ENCODE measurements at regions not wholly inside any gene's neighbourhood (a gene's known extent, or its start where the extent isn't known, plus 50 kb on each side); places are given as distances from the start of the nearest gene placed in this dataset.

DNA sequence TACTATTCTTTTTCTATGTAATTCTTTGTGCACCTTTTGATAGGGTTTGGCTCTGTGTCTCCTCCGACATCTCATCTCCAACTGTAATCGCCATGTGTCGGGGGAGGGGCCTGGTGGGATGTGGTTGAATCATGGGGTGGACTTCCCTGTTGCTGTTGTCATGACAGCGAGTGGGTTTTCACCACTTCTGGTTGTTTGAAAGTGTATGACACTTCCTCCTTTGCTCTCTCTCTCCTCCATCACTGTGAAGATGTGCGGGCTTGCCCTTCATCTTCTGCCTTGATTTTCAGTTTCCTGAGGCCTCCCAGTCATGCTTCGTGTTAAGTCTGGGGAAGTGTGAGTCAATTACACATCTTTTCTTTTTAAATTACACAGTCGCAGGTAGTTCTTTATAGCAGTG, 225.8 kb upstream of the DPPA4 start:
- TF ChIP-seq, protein P1, sequence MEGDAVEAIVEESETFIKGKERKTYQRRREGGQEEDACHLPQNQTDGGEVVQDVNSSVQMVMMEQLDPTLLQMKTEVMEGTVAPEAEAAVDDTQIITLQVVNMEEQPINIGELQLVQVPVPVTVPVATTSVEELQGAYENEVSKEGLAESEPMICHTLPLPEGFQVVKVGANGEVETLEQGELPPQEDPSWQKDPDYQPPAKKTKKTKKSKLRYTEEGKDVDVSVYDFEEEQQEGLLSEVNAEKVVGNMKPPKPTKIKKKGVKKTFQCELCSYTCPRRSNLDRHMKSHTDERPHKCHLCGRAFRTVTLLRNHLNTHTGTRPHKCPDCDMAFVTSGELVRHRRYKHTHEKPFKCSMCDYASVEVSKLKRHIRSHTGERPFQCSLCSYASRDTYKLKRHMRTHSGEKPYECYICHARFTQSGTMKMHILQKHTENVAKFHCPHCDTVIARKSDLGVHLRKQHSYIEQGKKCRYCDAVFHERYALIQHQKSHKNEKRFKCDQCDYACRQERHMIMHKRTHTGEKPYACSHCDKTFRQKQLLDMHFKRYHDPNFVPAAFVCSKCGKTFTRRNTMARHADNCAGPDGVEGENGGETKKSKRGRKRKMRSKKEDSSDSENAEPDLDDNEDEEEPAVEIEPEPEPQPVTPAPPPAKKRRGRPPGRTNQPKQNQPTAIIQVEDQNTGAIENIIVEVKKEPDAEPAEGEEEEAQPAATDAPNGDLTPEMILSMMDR (IDR thresholded peaks at IDR 0.05; ENCODE audit: low read depth, low read length) = no peak
- DNase-seq = no peak
- no peak overlapping the region for H3K4me3 ChIP-seq (ENCODE audit: low read depth, low read length)
- H3K27me3 ChIP-seq (ENCODE audit: insufficient read depth, low read depth, severe bottlenecking) = no peaks in the 10 kb centered on the region
- H3K36me3 ChIP-seq = no peaks in the 10 kb centered on the region
- no peak overlapping the region for H3K27ac ChIP-seq
- H3K9me3 ChIP-seq (ENCODE audit: severe bottlenecking) = no peaks in the 10 kb centered on the region

DNA sequence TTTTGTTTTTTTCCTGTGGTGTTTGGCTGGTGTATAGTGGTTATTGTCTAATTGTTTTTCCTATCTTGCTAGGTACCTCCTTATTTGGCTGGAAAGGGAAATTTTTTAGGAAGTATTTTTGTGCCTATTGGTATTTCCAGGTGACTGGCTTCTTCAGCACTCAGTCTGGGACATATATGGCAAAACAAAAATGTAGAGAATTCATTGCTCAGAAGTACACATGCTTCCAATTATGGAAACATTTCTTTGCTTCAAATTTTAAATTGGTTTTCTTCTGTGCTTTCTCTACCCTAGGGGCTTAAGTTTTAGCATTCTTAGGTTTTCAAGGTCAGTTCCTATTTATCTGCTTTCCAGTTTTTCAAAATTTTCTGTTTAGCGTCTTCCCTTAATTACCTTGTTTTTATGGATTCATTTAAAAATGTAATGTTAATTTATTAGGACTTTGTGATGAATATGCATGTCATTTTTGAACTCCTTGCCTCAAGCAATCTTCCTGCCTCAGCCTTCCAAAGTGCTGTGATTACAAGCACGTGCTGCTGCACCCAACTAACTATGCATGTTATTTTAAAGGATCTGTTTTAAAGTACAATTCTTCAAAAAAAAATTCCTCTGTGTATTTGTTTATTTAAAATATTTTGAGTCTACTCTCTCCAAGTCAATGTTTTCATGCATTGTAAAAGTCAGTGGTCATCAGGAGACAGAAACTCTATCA, 231.9 kb upstream of the DPPA4 start:
- TF ChIP-seq, protein P1 (IDR thresholded peaks at IDR 0.05; ENCODE audit: low read depth, low read length) = no peak
- H3K27ac ChIP-seq = no peak overlapping the region
- H3K9me3 ChIP-seq (ENCODE audit: severe bottlenecking) = no peaks in the 10 kb centered on the region
- no peaks in the 10 kb centered on the region for H3K27me3 ChIP-seq (ENCODE audit: insufficient read depth, low read depth, severe bottlenecking)
- no peak overlapping the region for H3K4me3 ChIP-seq (ENCODE audit: low read depth, low read length)
- no peak for DNase-seq
- no peaks in the 10 kb centered on the region for H3K36me3 ChIP-seq

DNA sequence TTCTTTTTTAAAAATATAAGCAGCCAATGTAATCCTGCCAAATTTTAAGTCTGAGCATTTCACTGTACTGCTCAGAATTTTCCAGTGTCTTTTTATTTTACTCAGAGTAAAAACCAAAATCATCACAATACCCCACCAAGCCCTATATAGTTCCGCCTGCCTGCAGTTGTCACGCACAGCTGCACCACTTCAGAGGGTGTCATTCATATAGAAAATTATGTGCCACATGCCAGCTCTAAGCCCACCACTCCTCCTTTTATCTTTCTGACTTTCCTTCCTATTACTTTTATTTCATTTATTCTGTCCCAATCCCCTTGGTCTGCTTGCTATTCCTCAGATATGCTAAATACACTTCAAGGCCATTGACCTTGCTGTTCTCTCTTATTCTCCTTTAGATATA, 233.1 kb upstream of the DPPA4 start:
- H3K9me3 ChIP-seq (ENCODE audit: severe bottlenecking) = no peaks in the 10 kb centered on the region
- H3K36me3 ChIP-seq = no peaks in the 10 kb centered on the region
- no peak overlapping the region for H3K4me3 ChIP-seq (ENCODE audit: low read depth, low read length)
- DNase-seq = no peak
- TF ChIP-seq, protein P1 (IDR thresholded peaks at IDR 0.05; ENCODE audit: low read depth, low read length) = no peak
- H3K27me3 ChIP-seq (ENCODE audit: insufficient read depth, low read depth, severe bottlenecking) = no peaks in the 10 kb centered on the region
- H3K27ac ChIP-seq = no peak overlapping the region

DNA sequence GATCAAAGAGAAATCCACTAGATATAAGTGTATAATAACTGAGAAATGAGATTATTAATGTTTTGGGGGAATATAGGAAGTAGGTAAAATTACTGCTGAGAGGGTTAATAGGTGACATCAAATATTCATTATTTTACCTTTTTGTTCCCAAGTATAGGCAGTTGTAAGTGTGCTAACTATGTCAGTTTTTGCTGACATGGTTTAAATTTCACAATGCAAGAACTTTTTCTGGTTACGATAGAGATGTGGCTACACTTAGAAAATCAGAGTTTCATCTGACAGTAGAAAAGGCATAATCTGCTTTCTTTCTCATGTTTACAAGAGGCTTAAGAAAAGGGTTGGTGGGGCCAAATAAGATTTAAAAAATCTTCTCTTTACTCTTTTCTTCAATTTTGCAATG, 235.0 kb upstream of the DPPA4 start:
- Histone ChIP-seq H3K36me3 (no peaks in the 10 kb centered on the region), H3K9me3 (ENCODE audit: severe bottlenecking) (no peaks in the 10 kb centered on the region), H3K4me3 (ENCODE audit: low read depth, low read length) (no peak overlapping the region), H3K27ac (no peak overlapping the region), H3K27me3 (ENCODE audit: insufficient read depth, low read depth, severe bottlenecking) (no peaks in the 10 kb centered on the region)
- TF ChIP-seq, protein P1 (IDR thresholded peaks at IDR 0.05; ENCODE audit: low read depth, low read length) = no peak
- DNase-seq = no peak

- no peak overlapping the region for H3K4me3 ChIP-seq (ENCODE audit: low read depth, low read length)
- no peak for DNase-seq
- H3K27ac ChIP-seq = no peak overlapping the region
- TF ChIP-seq, protein P1 (IDR thresholded peaks at IDR 0.05; ENCODE audit: low read depth, low read length) = no peak
- no peaks in the 10 kb centered on the region for H3K27me3 ChIP-seq (ENCODE audit: insufficient read depth, low read depth, severe bottlenecking)
- H3K36me3 ChIP-seq = no peaks in the 10 kb centered on the region
- H3K9me3 ChIP-seq (ENCODE audit: severe bottlenecking) = no peaks in the 10 kb centered on the region
Observed at GRCh38 chr3:109596991-109597390, 259.6 kb upstream of the DPPA4 start.

DNA sequence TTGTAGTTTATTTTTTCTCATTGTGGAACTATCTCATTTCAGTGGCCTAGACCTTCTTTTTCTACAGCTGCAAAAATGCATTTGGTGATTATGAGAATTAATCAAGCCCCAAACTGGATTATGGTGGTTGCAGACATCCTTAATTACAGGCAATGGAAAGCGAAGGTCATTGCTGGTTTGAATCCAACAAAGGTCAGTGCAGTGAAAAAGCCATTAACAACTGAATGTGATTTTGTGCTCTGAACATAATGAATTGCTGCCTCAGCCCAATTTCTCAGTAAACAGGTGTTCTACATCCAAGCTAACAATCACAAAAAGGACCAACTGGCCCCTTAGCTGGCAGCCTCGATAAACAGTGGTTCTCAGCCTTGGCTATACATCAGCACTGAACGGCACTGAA, 260.1 kb upstream of the DPPA4 start:
- DNase-seq = no peak
- Histone ChIP-seq H3K36me3 (no peaks in the 10 kb centered on the region), H3K9me3 (ENCODE audit: severe bottlenecking) (no peaks in the 10 kb centered on the region), H3K4me3 (ENCODE audit: low read depth, low read length) (no peak overlapping the region), H3K27me3 (ENCODE audit: insufficient read depth, low read depth, severe bottlenecking) (no peaks in the 10 kb centered on the region), H3K27ac (no peak overlapping the region)
- TF ChIP-seq, protein P1 (IDR thresholded peaks at IDR 0.05; ENCODE audit: low read depth, low read length) = no peak

Data from WERI-Rb-1 (cell line).